ENCODE measurements at regions not wholly inside any gene's neighbourhood (a gene's known extent, or its start where the extent isn't known, plus 50 kb on each side); places are given as distances from the start of the nearest gene placed in this dataset.
A peak's percentile ranks its signal among the peaks of the same experiment; 100 is the strongest.

DNA sequence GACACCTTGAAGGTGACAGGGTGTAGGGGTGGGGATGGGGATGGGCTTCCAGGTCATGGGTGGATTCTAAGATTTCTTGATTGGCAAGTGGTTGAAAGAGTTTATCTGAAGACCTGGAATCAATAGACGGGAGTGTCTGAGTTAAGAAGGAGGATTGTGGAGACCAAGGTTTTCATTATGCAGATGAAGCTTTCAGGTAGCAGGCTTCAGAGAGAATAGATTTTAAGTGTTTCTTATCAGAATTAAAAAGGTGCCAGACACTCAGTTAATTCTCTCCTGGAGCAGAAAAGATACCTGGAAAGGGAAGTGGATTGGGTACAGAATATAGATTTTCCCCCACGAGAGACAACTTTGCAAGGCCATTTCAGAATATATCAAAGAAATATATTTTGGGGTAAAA lies 211.7 kb upstream of the PRICKLE1 start:
- TF ChIP-seq, protein P1, sequence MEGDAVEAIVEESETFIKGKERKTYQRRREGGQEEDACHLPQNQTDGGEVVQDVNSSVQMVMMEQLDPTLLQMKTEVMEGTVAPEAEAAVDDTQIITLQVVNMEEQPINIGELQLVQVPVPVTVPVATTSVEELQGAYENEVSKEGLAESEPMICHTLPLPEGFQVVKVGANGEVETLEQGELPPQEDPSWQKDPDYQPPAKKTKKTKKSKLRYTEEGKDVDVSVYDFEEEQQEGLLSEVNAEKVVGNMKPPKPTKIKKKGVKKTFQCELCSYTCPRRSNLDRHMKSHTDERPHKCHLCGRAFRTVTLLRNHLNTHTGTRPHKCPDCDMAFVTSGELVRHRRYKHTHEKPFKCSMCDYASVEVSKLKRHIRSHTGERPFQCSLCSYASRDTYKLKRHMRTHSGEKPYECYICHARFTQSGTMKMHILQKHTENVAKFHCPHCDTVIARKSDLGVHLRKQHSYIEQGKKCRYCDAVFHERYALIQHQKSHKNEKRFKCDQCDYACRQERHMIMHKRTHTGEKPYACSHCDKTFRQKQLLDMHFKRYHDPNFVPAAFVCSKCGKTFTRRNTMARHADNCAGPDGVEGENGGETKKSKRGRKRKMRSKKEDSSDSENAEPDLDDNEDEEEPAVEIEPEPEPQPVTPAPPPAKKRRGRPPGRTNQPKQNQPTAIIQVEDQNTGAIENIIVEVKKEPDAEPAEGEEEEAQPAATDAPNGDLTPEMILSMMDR (IDR thresholded peaks at IDR 0.05; ENCODE audit: unreplicated experiment) = no peak
- intact Hi-C loops (cut with micrococcal nuclease) = loop anchor here (10.0 kb wide), 1 partner anchor 216 kb away; the partner anchor contains the start of gene PRICKLE1
- POLR2A ChIA-PET = no interaction called here
- Mint-ChIP-seq H3K9me3 (ENCODE audit: unreplicated experiment) (no peaks in the 10 kb centered on the region), H3K27ac (ENCODE audit: low read depth, unreplicated experiment) (no peak overlapping the region), H3K36me3 (ENCODE audit: insufficient read depth, unreplicated experiment) (no peaks in the 10 kb centered on the region), H3K4me1 (ENCODE audit: insufficient read depth, unreplicated experiment) (peaks cover 6% of the 10 kb centered on the region), H3K27me3 (ENCODE audit: insufficient read depth, unreplicated experiment) (no peaks in the 10 kb centered on the region), H3K4me3 (ENCODE audit: unreplicated experiment) (no peak overlapping the region)
- CTCF ChIA-PET = no interaction called here
- BruUV-seq (replicated peaks) = no TSS peak
- DNase-seq (ENCODE audit: unreplicated experiment) = no peak

DNA sequence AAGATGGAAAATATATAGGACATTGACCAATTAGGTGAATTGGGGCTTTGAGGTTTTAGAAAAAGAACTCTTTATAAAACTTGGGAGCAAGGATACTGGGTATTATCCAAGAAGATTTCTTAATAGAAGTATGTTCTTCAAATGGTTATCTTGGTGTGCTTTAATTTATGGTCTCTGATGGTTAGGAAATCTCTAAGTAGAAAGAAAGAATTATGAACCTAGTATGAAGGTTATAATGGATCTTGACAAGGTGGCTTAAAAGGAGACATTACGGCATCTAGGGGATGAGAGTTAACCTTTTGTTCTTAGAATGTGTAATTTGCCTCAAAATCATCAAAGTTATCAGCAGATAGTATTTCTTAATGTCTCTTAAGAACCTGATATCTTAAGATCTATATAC lies 210.4 kb upstream of the PRICKLE1 start:
- H3K27ac Mint-ChIP-seq (ENCODE audit: low read depth, unreplicated experiment) = no peak overlapping the region
- TF ChIP-seq, protein P1 (IDR thresholded peaks at IDR 0.05; ENCODE audit: unreplicated experiment) = no peak
- no peak overlapping the region for H3K4me3 Mint-ChIP-seq (ENCODE audit: unreplicated experiment)
- H3K27me3 Mint-ChIP-seq (ENCODE audit: insufficient read depth, unreplicated experiment) = no peaks in the 10 kb centered on the region
- intact Hi-C loops (cut with micrococcal nuclease) = loop anchor here (10.0 kb wide), 2 partner anchors 215 to 535 kb away; partner anchors contain the start of gene PRICKLE1
- no peaks in the 10 kb centered on the region for H3K36me3 Mint-ChIP-seq (ENCODE audit: insufficient read depth, unreplicated experiment)
- no peaks in the 10 kb centered on the region for H3K9me3 Mint-ChIP-seq (ENCODE audit: unreplicated experiment)
- ChIA-PET CTCF (no interaction called here), POLR2A (no interaction called here)
- DNase-seq (ENCODE audit: unreplicated experiment) = no peak
- H3K4me1 Mint-ChIP-seq (ENCODE audit: insufficient read depth, unreplicated experiment) = peaks cover 6% of the 10 kb centered on the region
- no TSS peak for BruUV-seq (replicated peaks)

DNA sequence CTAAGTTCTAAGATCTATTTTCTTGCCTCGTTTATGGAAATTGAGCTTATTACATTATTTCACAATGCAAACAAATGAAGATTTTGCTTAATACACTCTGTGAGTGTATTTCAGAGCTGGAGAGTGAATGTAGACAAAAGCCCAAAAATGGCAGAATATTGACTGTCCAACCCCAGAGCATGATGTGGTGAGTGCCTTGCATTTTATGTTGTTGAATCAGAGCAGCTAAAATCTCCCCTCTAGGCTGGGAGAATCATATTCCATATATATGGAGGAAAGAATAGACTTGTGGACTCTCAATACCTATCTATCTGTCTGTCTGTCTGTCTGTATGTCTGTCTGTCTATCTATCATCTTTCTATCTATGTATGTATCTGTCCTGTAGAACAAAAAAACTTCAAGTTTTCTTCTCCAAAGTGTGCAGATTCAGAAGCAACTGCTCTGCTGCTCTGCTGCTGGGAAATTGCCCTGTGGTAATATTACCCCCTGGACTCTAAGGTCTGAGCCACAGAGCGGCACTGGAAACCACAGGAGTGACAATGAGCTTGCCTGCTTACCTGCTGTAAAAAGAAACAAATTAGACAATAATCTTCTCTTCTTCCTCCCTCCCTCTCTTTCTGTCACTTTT lies 209.4 kb upstream of the PRICKLE1 start:
- no peaks in the 10 kb centered on the region for H3K9me3 Mint-ChIP-seq (ENCODE audit: unreplicated experiment)
- no peaks in the 10 kb centered on the region for H3K27me3 Mint-ChIP-seq (ENCODE audit: insufficient read depth, unreplicated experiment)
- intact Hi-C loops (cut with micrococcal nuclease) = loop anchor here (10.0 kb wide), 1 partner anchor 536 kb away; no protein-coding TSS in a partner anchor
- ChIA-PET POLR2A (no interaction called here), CTCF (no interaction called here)
- H3K4me3 Mint-ChIP-seq (ENCODE audit: unreplicated experiment) = no peak overlapping the region
- peak overlapping the region; percentile 2 for H3K27ac Mint-ChIP-seq (ENCODE audit: low read depth, unreplicated experiment)
- no peak for DNase-seq (ENCODE audit: unreplicated experiment)
- no peaks in the 10 kb centered on the region for H3K36me3 Mint-ChIP-seq (ENCODE audit: insufficient read depth, unreplicated experiment)
- H3K4me1 Mint-ChIP-seq (ENCODE audit: insufficient read depth, unreplicated experiment) = peaks cover 14% of the 10 kb centered on the region
- TF ChIP-seq, protein P1 (IDR thresholded peaks at IDR 0.05; ENCODE audit: unreplicated experiment) = no peak
- no TSS peak for BruUV-seq (replicated peaks)

GRCh38 chr12:42794806-42795205 lies 205.3 kb upstream of the PRICKLE1 start:
- DNase-seq (ENCODE audit: unreplicated experiment) = no peak
- TF ChIP-seq, protein P1 (IDR thresholded peaks at IDR 0.05; ENCODE audit: unreplicated experiment) = no peak
- intact Hi-C loops (cut with micrococcal nuclease) = loop anchor here (10.0 kb wide), 1 partner anchor 540 kb away; no protein-coding TSS in a partner anchor
- Mint-ChIP-seq H3K4me1 (ENCODE audit: insufficient read depth, unreplicated experiment) (peaks cover 25% of the 10 kb centered on the region), H3K27ac (ENCODE audit: low read depth, unreplicated experiment) (no peak overlapping the region), H3K4me3 (ENCODE audit: unreplicated experiment) (no peak overlapping the region), H3K27me3 (ENCODE audit: insufficient read depth, unreplicated experiment) (no peaks in the 10 kb centered on the region), H3K36me3 (ENCODE audit: insufficient read depth, unreplicated experiment) (no peaks in the 10 kb centered on the region), H3K9me3 (ENCODE audit: unreplicated experiment) (no peaks in the 10 kb centered on the region)
- ChIA-PET POLR2A (interaction anchor here (0.6 kb wide), 1 partner anchor 166 kb away, joined by 3 read pairs; no protein-coding TSS in a partner anchor), CTCF (no interaction called here)
- no TSS peak for BruUV-seq (replicated peaks)
